ENCODE measurements at regions not wholly inside any gene's neighbourhood (a gene's known extent, or its start where the extent isn't known, plus 50 kb on each side); places are given as distances from the start of the nearest gene placed in this dataset.

DNA sequence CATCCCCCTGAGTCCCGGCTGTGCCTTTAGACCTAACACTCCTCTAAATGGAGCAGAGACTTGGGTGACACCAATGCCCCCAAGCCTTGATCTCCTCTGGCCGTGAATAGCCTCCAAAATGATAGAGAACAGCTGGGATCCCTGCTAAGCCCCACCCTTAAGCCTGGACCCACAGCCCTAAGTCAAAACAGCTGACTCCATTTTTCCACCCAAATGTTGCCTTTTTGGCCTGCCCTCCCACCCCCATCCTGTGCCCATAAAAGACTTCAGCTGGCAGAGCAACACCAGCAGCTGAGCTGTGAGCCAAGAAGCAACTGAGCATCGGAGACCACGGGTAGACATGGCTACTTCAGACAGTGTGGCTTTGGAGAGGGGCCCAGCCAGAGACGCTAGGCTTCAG is 420.8 kb downstream of the NPHP4 start:
- TF ChIP-seq, protein P1, sequence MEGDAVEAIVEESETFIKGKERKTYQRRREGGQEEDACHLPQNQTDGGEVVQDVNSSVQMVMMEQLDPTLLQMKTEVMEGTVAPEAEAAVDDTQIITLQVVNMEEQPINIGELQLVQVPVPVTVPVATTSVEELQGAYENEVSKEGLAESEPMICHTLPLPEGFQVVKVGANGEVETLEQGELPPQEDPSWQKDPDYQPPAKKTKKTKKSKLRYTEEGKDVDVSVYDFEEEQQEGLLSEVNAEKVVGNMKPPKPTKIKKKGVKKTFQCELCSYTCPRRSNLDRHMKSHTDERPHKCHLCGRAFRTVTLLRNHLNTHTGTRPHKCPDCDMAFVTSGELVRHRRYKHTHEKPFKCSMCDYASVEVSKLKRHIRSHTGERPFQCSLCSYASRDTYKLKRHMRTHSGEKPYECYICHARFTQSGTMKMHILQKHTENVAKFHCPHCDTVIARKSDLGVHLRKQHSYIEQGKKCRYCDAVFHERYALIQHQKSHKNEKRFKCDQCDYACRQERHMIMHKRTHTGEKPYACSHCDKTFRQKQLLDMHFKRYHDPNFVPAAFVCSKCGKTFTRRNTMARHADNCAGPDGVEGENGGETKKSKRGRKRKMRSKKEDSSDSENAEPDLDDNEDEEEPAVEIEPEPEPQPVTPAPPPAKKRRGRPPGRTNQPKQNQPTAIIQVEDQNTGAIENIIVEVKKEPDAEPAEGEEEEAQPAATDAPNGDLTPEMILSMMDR (IDR thresholded peaks at IDR 0.05; ENCODE audit: insufficient read depth, low read depth, low read length, missing control alignments), result no peak
- no peak for DNase-seq (ENCODE audit: low read depth)
- H3K4me3 ChIP-seq (ENCODE audit: low read depth, low read length), result no peak overlapping the region

- TF ChIP-seq, protein P1 (IDR thresholded peaks at IDR 0.05; ENCODE audit: insufficient read depth, low read depth, low read length, missing control alignments), result no peak
- DNase-seq (ENCODE audit: low read depth), result no peak
- no peak overlapping the region for H3K4me3 ChIP-seq (ENCODE audit: low read depth, low read length)
Measured at GRCh38 chr1:5570931-5571330, 421.3 kb downstream of the NPHP4 start.

DNA sequence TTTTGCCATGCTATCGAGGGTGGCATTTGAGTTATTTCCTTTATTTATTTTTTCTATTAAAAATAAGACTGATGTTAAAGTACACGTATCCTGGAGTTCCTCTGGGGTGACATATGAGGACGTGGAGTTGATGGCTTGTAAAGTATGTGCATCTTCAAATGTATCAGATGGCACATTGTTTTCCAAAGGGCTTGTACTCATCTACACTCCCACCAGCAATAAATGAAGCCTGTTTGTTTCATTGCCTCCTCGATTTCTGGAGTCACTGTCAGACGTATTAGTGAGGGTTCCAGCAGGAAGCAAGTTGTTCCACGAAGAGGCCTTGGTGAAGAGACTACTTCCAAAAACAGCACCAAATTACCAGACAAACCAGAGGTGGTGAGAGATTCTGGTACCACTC is 423.9 kb downstream of the NPHP4 start:
- DNase-seq (ENCODE audit: low read depth), result no peak
- no peak overlapping the region for H3K4me3 ChIP-seq (ENCODE audit: low read depth, low read length)
- TF ChIP-seq, protein P1 (IDR thresholded peaks at IDR 0.05; ENCODE audit: insufficient read depth, low read depth, low read length, missing control alignments), result no peak

- TF ChIP-seq, protein P1 (IDR thresholded peaks at IDR 0.05; ENCODE audit: insufficient read depth, low read depth, low read length, missing control alignments), result no peak
- no peak overlapping the region for H3K4me3 ChIP-seq (ENCODE audit: low read depth, low read length)
- no peak for DNase-seq (ENCODE audit: low read depth)
Measured at GRCh38 chr1:5567839-5568238, 424.4 kb downstream of the NPHP4 start.

GRCh38 chr1:5566924-5567323 is 425.3 kb downstream of the NPHP4 start:
- TF ChIP-seq, protein P1 (IDR thresholded peaks at IDR 0.05; ENCODE audit: insufficient read depth, low read depth, low read length, missing control alignments), result no peak
- DNase-seq (ENCODE audit: low read depth), result no peak
- no peak overlapping the region for H3K4me3 ChIP-seq (ENCODE audit: low read depth, low read length)

DNA sequence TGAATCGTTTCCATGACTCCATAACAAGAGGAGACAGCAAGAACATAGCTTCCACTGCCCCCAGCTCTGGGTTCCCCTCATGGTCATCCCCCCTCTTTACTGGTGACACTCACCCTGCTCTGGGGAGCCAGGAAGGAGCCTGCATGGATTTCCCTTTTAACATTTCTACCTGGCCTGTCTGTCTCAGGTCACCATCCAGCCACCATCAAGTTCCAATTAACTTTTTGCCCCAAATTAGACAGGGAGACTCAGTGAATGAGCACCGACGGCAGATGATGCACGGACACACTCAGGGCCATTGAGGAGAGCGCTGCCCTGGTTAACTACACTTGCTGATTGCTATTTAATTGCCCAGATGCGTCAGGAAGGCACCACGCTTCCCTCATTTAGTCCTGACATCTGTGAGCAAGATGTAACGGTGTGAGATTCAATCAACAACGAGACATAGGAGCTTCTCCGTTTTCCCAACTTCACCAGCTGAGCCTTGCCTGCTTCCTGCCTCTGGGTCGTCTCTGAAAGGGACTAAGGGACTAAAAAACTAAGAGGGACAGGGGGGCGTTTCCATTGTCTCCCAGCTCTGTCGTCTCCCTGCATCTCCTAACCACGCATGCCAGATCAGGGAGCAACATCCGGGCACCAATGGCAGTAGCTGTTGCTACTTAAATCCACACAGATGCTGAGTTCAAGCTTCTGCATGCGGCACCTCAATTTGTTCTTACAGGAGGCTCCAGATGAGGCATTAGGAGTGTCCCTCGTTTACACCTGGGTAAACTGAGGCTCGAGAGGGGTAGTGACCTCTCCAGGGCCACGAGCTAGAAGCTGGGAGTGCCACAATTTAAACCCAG is 426.7 kb downstream of the NPHP4 start:
- DNase-seq (ENCODE audit: low read depth), result no peak
- no peak overlapping the region for H3K4me3 ChIP-seq (ENCODE audit: low read depth, low read length)
- TF ChIP-seq, protein P1 (IDR thresholded peaks at IDR 0.05; ENCODE audit: insufficient read depth, low read depth, low read length, missing control alignments), result no peak

All from GM12865 (cell line).